Smooth muscle cell (in vitro differentiated cells): ENCODE measurements at regions not wholly inside any gene's neighbourhood (a gene's known extent, or its start where the extent isn't known, plus 50 kb on each side); places are given as distances from the start of the nearest gene placed in this dataset.

Source experiments
- DNase-seq: peaks from one replicate; lab custom pipeline; 2025; ENCODE audit not compliant: unreplicated experiment; lab: John Stamatoyannopoulos, UW
- H2AFZ ChIP-seq: fragments of 200-600 bp; sonication (generic); 2 replicates; pipeline ENCODE4 v1.6.0; 2016; ENCODE audit warnings: antibody characterized with exemption, low read depth, mild to moderate bottlenecking
- H3F3A ChIP-seq: fragments of 200-600 bp; sonication (generic); 2 replicates; pipeline ENCODE4 v1.6.0; 2017; ENCODE audit warnings: antibody characterized with exemption, low read depth
- H3K27ac ChIP-seq: fragments of 200-600 bp; sonication (generic); 2 replicates; pipeline ENCODE4 v1.5.1; 2016; ENCODE audit warnings: low read depth, mild to moderate bottlenecking
- H3K27me3 ChIP-seq: fragments of 200-600 bp; sonication (generic); 2 replicates; pipeline ENCODE4 v1.6.1; 2016; ENCODE audit warnings: low read depth, mild to moderate bottlenecking
- H3K36me3 ChIP-seq: fragments of 200-600 bp; sonication (generic); 2 replicates; pipeline ENCODE4 v1.5.1; 2016; ENCODE audit warnings: low read depth
- H3K4me1 ChIP-seq: fragments of 200-600 bp; sonication (generic); 2 replicates; pipeline ENCODE4 v1.5.1; 2016; ENCODE audit warnings: low read depth
- H3K4me2 ChIP-seq: fragments of 200-600 bp; sonication (generic); 2 replicates; pipeline ENCODE4 v1.6.0; 2016; ENCODE audit warnings: mild to moderate bottlenecking
- H3K4me3 ChIP-seq: fragments of 200-600 bp; sonication (generic); 2 replicates; pipeline ENCODE4 v1.5.1; 2016; ENCODE audit warnings: mild to moderate bottlenecking
- H3K79me2 ChIP-seq: fragments of 200-600 bp; sonication (generic); 2 replicates; pipeline ENCODE4 v1.6.0; 2016; ENCODE audit warnings: low read depth, mild to moderate bottlenecking
- H3K9ac ChIP-seq: fragments of 200-600 bp; sonication (generic); 2 replicates; pipeline ENCODE4 v1.6.0; 2016; ENCODE audit warnings: low read depth
- H3K9me3 ChIP-seq: fragments of 200-600 bp; sonication (generic); replicated peaks from 2 replicates; pipeline ENCODE4 v1.5.1; 2016; ENCODE audit warnings: low read depth
- H4K20me1 ChIP-seq: fragments of 200-600 bp; sonication (generic); 2 replicates; pipeline ENCODE4 v1.6.0; 2016; ENCODE audit warnings: low read depth
- WGBS: methylation state at CpG from one replicate; pipeline ENCODE4 v1.1.7; 2016; ENCODE audit warnings: low lambda C conversion rate; 5-methylcytosine and 5-hydroxymethylcytosine counted together
- TF ChIP-seq, protein P1 (sequence below): fragments of 200-600 bp; sonication (generic); IDR thresholded peaks from 2 replicates; pipeline ENCODE4 v1.5.1; 2017; ENCODE audit warnings: borderline replicate concordance, mild to moderate bottlenecking, antibody characterized with exemption; ENCODE audit not compliant: insufficient read depth, poor library complexity, severe bottlenecking

GRCh38 chr6:105560611-105561066, 157.8 kb upstream of the PREP start:
- no peaks in the 10 kb centered on the region for H4K20me1 ChIP-seq
- no peak overlapping the region for H3K9ac ChIP-seq
- no peaks in the 10 kb centered on the region for H3K36me3 ChIP-seq
- H3K27me3 ChIP-seq = no peaks in the 10 kb centered on the region
- no peak overlapping the region for H3K4me3 ChIP-seq
- H3K4me1 ChIP-seq = no peaks in the 10 kb centered on the region
- TF ChIP-seq, protein P1, sequence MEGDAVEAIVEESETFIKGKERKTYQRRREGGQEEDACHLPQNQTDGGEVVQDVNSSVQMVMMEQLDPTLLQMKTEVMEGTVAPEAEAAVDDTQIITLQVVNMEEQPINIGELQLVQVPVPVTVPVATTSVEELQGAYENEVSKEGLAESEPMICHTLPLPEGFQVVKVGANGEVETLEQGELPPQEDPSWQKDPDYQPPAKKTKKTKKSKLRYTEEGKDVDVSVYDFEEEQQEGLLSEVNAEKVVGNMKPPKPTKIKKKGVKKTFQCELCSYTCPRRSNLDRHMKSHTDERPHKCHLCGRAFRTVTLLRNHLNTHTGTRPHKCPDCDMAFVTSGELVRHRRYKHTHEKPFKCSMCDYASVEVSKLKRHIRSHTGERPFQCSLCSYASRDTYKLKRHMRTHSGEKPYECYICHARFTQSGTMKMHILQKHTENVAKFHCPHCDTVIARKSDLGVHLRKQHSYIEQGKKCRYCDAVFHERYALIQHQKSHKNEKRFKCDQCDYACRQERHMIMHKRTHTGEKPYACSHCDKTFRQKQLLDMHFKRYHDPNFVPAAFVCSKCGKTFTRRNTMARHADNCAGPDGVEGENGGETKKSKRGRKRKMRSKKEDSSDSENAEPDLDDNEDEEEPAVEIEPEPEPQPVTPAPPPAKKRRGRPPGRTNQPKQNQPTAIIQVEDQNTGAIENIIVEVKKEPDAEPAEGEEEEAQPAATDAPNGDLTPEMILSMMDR = no peak
- peak overlapping the region; percentile 66 for H3K27ac ChIP-seq
- H2AFZ ChIP-seq = no peak overlapping the region
- no peaks in the 10 kb centered on the region for H3K79me2 ChIP-seq
- H3K9me3 ChIP-seq = no peaks in the 10 kb centered on the region
- DNase-seq = no peak
- peak overlapping the region; percentile 33 for H3K4me2 ChIP-seq
- peaks cover 9% of the 10 kb centered on the region for H3F3A ChIP-seq
- 37% methylated on average over 2 of the region's 2 CpGs for WGBS

- 97% methylated on average over 4 of the region's 4 CpGs for WGBS
- DNase-seq = no peak
- no peaks in the 10 kb centered on the region for H3K36me3 ChIP-seq
- H3K9ac ChIP-seq = no peak overlapping the region
- TF ChIP-seq, protein P1 = no peak
- H3K9me3 ChIP-seq = no peaks in the 10 kb centered on the region
- H3K79me2 ChIP-seq = no peaks in the 10 kb centered on the region
- no peak overlapping the region for H3K4me2 ChIP-seq
- no peak overlapping the region for H3K27ac ChIP-seq
- no peaks in the 10 kb centered on the region for H3K4me1 ChIP-seq
- no peaks in the 10 kb centered on the region for H4K20me1 ChIP-seq
- H3K27me3 ChIP-seq = no peaks in the 10 kb centered on the region
- H2AFZ ChIP-seq = no peak overlapping the region
- H3F3A ChIP-seq = peaks cover 9% of the 10 kb centered on the region
- H3K4me3 ChIP-seq = no peak overlapping the region
Observed at GRCh38 chr6:105557291-105557690, 154.4 kb upstream of the PREP start.

DNA sequence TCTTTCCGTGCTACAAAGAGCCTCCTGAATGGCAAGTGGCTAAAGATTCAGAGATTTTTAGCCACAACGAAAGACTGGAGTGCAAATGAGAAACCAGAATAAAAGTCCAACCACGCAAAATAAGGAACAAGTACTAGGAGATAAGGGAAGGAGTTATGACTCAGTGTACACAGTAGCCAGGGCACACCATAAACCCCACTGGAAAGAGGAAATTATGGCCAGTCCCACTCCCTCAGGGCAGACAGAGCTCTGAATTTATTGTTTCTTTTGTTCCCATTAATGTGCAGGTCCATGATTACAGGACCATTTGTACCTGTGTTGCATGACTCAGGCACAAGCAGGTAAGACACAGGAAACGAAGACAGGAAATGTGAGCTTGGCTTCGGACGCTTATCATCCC, 150.3 kb upstream of the PREP start:
- DNase-seq = no peak
- TF ChIP-seq, protein P1 = no peak
- peak overlapping the region; percentile 81 for H3K27ac ChIP-seq

DNA sequence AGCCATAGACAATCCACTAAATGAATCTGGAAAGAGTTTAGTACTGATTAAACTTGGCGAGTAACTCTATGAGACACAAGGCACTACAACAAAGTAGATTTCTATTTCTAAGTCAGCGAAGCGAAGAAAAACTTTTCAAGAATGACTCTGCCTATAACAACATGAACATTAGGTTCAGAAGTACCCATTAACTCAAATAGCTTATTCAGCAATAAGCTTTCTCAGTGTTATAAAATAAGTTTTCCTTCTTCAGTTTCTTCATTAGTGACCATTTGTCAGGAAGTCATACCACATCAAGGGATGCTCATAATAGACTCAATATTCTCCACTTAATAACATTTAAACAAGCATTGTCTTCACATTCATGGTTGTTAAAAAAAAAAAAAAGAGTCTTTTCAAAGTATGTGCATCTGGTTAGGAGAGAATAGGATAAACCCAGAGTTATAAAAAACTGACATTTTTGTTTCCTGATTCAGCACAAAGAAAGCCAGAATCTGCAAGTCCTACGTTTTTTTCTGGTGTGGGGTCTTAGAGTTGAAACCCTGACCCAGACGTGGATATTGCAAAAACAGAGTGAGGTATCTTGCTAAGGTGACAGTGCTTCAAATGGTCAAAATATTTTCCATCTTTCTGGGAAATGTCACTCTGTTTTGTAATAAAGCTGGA, 148.2 kb upstream of the PREP start:
- H3K4me3 ChIP-seq = no peak overlapping the region
- no peaks in the 10 kb centered on the region for H3K9me3 ChIP-seq
- 59% methylated on average over 5 of the region's 5 CpGs for WGBS
- TF ChIP-seq, protein P1 = no peak
- no peaks in the 10 kb centered on the region for H4K20me1 ChIP-seq
- peak overlapping the region; percentile 22 for H3K9ac ChIP-seq
- DNase-seq = no peak
- H3K79me2 ChIP-seq = no peaks in the 10 kb centered on the region
- no peaks in the 10 kb centered on the region for H3K36me3 ChIP-seq
- H3K4me2 ChIP-seq = peak overlapping the region; percentile 62
- peak overlapping the region; percentile 23 for H2AFZ ChIP-seq
- H3K4me1 ChIP-seq = peaks cover 3% of the 10 kb centered on the region
- H3K27me3 ChIP-seq = no peaks in the 10 kb centered on the region
- H3F3A ChIP-seq = peaks cover 16% of the 10 kb centered on the region
- peak overlapping the region; percentile 81 for H3K27ac ChIP-seq

More for the DNA sequence above, 150.3 kb upstream of the PREP start:
- H3K27me3 ChIP-seq = no peaks in the 10 kb centered on the region
- H3K9me3 ChIP-seq = no peaks in the 10 kb centered on the region
- H2AFZ ChIP-seq = peak overlapping the region; percentile 22
- 53% methylated on average over 6 of the region's 6 CpGs for WGBS
- no peaks in the 10 kb centered on the region for H3K36me3 ChIP-seq
- no peak overlapping the region for H3K4me3 ChIP-seq
- H3K79me2 ChIP-seq = no peaks in the 10 kb centered on the region
- H3F3A ChIP-seq = peaks cover 8% of the 10 kb centered on the region
- H3K9ac ChIP-seq = no peak overlapping the region
- H4K20me1 ChIP-seq = no peaks in the 10 kb centered on the region
- peak overlapping the region; percentile 3 for H3K4me2 ChIP-seq
- peaks cover 3% of the 10 kb centered on the region for H3K4me1 ChIP-seq
